ENCODE measurements at regions not wholly inside any gene's neighbourhood (a gene's known extent, or its start where the extent isn't known, plus 50 kb on each side); places are given as distances from the start of the nearest gene placed in this dataset.

- TF ChIP-seq POLR2A (IDR thresholded peaks at IDR 0.05; ENCODE audit: low read length) (no peak), GATA1 (IDR thresholded peaks at IDR 0.05; ENCODE audit: low read depth, low read length) (no peak)
Observed at GRCh38 chr1:232883992-232884661, 66.3 kb upstream of the NTPCR start.
